Gastroesophageal sphincter (tissue), 4 donors: ENCODE measurements at regions not wholly inside any gene's neighbourhood (a gene's known extent, or its start where the extent isn't known, plus 50 kb on each side); places are given as distances from the start of the nearest gene placed in this dataset.

Source experiments
- ATAC-seq: fragments of 150-250 bp; one replicate; pipeline ENCODE4 v1.9.1; 2016; ENCODE audit warnings: mild to moderate bottlenecking, moderate library complexity
- H3K27ac ChIP-seq, 4 donors: fragments of 200-600 bp; sonication (generic) in 3 of 4; 1 replicate in 3 of 4; 2 replicates in 1 of 4; pipeline ENCODE4 v1.5.1; 2016 to 2019
- H3K27me3 ChIP-seq: fragments of 200-600 bp; sonication (generic); one replicate; pipeline ENCODE4 v1.5.1; 2019
- H3K36me3 ChIP-seq, 2 donors: fragments of 200-600 bp; sonication (generic); one replicate each; pipeline ENCODE4 v1.5.1; 2019; ENCODE audit warnings: control low read depth in 1 of 2
- H3K4me1 ChIP-seq, 3 donors: fragments of 200-600 bp; sonication (generic); 1 replicate in 2 of 3; 2 replicates in 1 of 3; pipeline ENCODE4 v1.5.1; 2016 to 2019; ENCODE audit warnings: control low read depth in 2 of 3
- H3K4me3 ChIP-seq, 2 donors: fragments of 200-600 bp; sonication (generic); one replicate each; pipeline ENCODE4 v1.5.1; 2019; ENCODE audit warnings: mild to moderate bottlenecking in 1 of 2, moderate library complexity in 1 of 2
- H3K9me3 ChIP-seq, 3 donors: fragments of 200-600 bp; sonication (generic); one replicate each; pipeline ENCODE4 v1.5.1; 2017 to 2019; ENCODE audit warnings: control low read depth in 2 of 3
- CTCF ChIP-seq, 4 experiments: fragments of 200-600 bp in 2 of 4; fragments of 450-650 bp in 2 of 4; sonication (generic) in 1 of 4; IDR thresholded peaks; one replicate each; pipeline ENCODE4 v1.5.1; 2017 to 2019; ENCODE audit warnings: antibody characterized with exemption in 4 of 4, mild to moderate bottlenecking in 2 of 4, moderate library complexity in 2 of 4
- EP300 ChIP-seq: sonication (generic); formaldehyde crosslinking; IDR thresholded peaks from one replicate; pipeline ENCODE4 v1.6.1; 2017; ENCODE audit warnings: antibody characterized with exemption, mild to moderate bottlenecking
- POLR2A ChIP-seq, 2 donors: fragments of 450-650 bp; IDR thresholded peaks; one replicate each; pipeline ENCODE4 v1.6.1; 2017; ENCODE audit warnings: antibody characterized with exemption in 2 of 2, mild to moderate bottlenecking in 2 of 2, moderate library complexity in 1 of 2
- POLR2AphosphoS5 ChIP-seq: sonication (generic); formaldehyde crosslinking; IDR thresholded peaks from one replicate; pipeline ENCODE4 v1.6.1; 2017; ENCODE audit warnings: antibody characterized with exemption
- WGBS, 2 donors: methylation state at CpG; one replicate each; pipeline ENCODE4 v1.1.5; 2018; ENCODE audit warnings: low coverage in 1 of 2; 5-methylcytosine and 5-hydroxymethylcytosine counted together

- Histone ChIP-seq H3K4me1 (peaks cover 0 to 7% (median 0%) of the 10 kb centered on the region in 3 donors), H3K4me3 (no peak overlapping the region), H3K27me3 (peaks cover 7% of the 10 kb centered on the region), H3K27ac (no peak overlapping the region), H3K36me3 (no peaks in the 10 kb centered on the region), H3K9me3 (no peaks in the 10 kb centered on the region)
- ATAC-seq, result peak; percentile 50
- WGBS, 2 donors, result 36 to 42% methylated on average over 8 of the region's 8 CpGs
- TF ChIP-seq POLR2AphosphoS5 (no peak), CTCF (IDR thresholded peaks at IDR 0.05) (peak; percentile 74 to 88 (median 82))
These were observed 85.5 kb downstream of the RCN1 start for GRCh38 chr11:32176223-32176934.

DNA sequence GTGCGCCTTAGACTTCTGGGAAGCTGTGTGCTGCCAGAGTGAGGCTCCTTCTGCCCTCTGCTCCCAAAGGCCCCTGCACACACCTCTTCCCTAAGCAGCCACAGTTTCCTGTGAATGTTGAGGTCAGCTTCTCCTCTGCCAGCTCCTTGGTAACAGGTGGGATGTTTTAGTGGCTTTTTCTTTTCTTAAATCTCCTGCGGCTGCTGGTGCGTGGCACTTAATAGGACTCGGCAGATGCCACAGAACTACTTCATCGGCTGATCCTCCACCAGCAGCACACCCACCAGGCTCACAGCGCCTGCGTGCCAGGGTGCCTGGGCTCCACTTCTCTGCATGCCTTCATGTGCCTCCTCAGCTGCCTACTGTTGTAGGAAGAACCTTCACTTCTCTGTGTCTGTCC, 87.8 kb downstream of the RCN1 start:
- TF ChIP-seq CTCF (IDR thresholded peaks at IDR 0.05) (no peak), EP300 (no peak), POLR2AphosphoS5 (no peak), POLR2A (IDR thresholded peaks at IDR 0.05) (no peak)
- 72 to 89% methylated on average over 1 to 4 of the region's 7 CpGs for WGBS, 2 donors
- Histone ChIP-seq H3K27me3 (peaks cover 8% of the 10 kb centered on the region), H3K9me3 (no peaks in the 10 kb centered on the region), H3K4me1 (no peaks in the 10 kb centered on the region), H3K36me3 (no peaks in the 10 kb centered on the region), H3K4me3 (no peak overlapping the region), H3K27ac (no peak overlapping the region)
- ATAC-seq, result no peak

- TF ChIP-seq POLR2A (IDR thresholded peaks at IDR 0.05) (no peak), POLR2AphosphoS5 (no peak), CTCF (IDR thresholded peaks at IDR 0.05) (no peak), EP300 (no peak)
- no peak overlapping the region for H3K4me3 ChIP-seq
- peaks cover 10% of the 10 kb centered on the region for H3K27me3 ChIP-seq
- 92% methylated on average over 3 of the region's 3 CpGs; no CpG with 5 or more reads in 1 of the 2 donors for WGBS, 2 donors
- H3K4me1 ChIP-seq, result no peaks in the 10 kb centered on the region
- H3K9me3 ChIP-seq, result no peaks in the 10 kb centered on the region
- ATAC-seq, result no peak
- no peaks in the 10 kb centered on the region for H3K36me3 ChIP-seq
- no peak overlapping the region for H3K27ac ChIP-seq
These were observed 92.6 kb downstream of the RCN1 start for GRCh38 chr11:32183512-32183911.

- Histone ChIP-seq H3K4me3 (no peak overlapping the region), H3K4me1 (no peaks in the 10 kb centered on the region), H3K36me3 (no peaks in the 10 kb centered on the region), H3K27ac (no peak overlapping the region), H3K9me3 (no peaks in the 10 kb centered on the region), H3K27me3 (peaks cover 14% of the 10 kb centered on the region)
- WGBS, 2 donors, result 41 to 56% methylated on average over 1 to 5 of the region's 6 CpGs
- TF ChIP-seq CTCF (IDR thresholded peaks at IDR 0.05), result no peak
- TF ChIP-seq POLR2AphosphoS5, result no peak
- TF ChIP-seq POLR2A (IDR thresholded peaks at IDR 0.05), result no peak
- no peak for TF ChIP-seq EP300
- no peak for ATAC-seq
These were observed 93.3 kb downstream of the RCN1 start for GRCh38 chr11:32184041-32184722.
